K562 (cell line): ENCODE measurements at regions not wholly inside any gene's neighbourhood (a gene's known extent, or its start where the extent isn't known, plus 50 kb on each side); places are given as distances from the start of the nearest gene placed in this dataset.

Source experiments
- ARHGAP35 ChIP-seq: fragments of 450-650 bp; IDR thresholded peaks from 2 replicates; pipeline ENCODE4 v1.6.1; 2018; ENCODE audit not compliant: partially characterized antibody
- C11orf30 ChIP-seq: fragments of 450-650 bp; IDR thresholded peaks from 2 replicates; pipeline ENCODE4 v1.6.1; 2016; ENCODE audit warnings: low read depth, mild to moderate bottlenecking
- ESRRA ChIP-seq: fragments of 450-650 bp; IDR thresholded peaks from 2 replicates; pipeline ENCODE4 v1.6.1; 2014; ENCODE audit warnings: low read depth, mild to moderate bottlenecking, moderate library complexity, borderline replicate concordance
- FOS ChIP-seq: IDR thresholded peaks from 3 replicates; pipeline ENCODE4 v1.6.1; 2011; ENCODE audit not compliant: insufficient read length; ENCODE audit errors: extremely low read depth
- POLR2A ChIP-seq: fragments of 450-650 bp; conservative IDR thresholded peaks from 2 replicates; pipeline ENCODE4 v1.6.1; 2016
- TBL1XR1 ChIP-seq, 2 experiments: IDR thresholded peaks; 2 replicates each; pipeline ENCODE4 v1.6.1; 2012; ENCODE audit warnings: improper control_type of control experiment in 2 of 2, low read length in 2 of 2, mild to moderate bottlenecking in 1 of 2
- TCF7 ChIP-seq: sonication (generic); IDR thresholded peaks from 2 replicates; pipeline ENCODE4 v1.6.1; 2016; ENCODE audit warnings: antibody characterized with exemption, borderline replicate concordance
- ZFP30 ChIP-seq: fragments of 250-450 bp; sonication (Bioruptor Pico); IDR thresholded peaks from 2 replicates; pipeline ENCODE4 v1.8.0; 2022; ENCODE audit warnings: moderate library complexity, mild to moderate bottlenecking, inconsistent platforms, borderline replicate concordance
- ZNF12 ChIP-seq: sonication (generic); formaldehyde crosslinking; IDR thresholded peaks from 2 replicates; pipeline ENCODE4 v1.4.0; 2020; ENCODE audit warnings: mild to moderate bottlenecking, missing genetic modification reagents
- TF ChIP-seq, protein P1 (sequence below), 2 experiments: fragments of 450-650 bp in 1 of 2; sonication (generic) in 1 of 2; formaldehyde crosslinking in 1 of 2; IDR thresholded peaks in 1 of 2; conservative IDR thresholded peaks in 1 of 2; 2 replicates each; pipeline versions ENCODE4 v1.6.1 to v1.8.1; 2016 to 2023; ENCODE audit warnings: mild to moderate bottlenecking in 2 of 2, moderate library complexity in 2 of 2, inconsistent platforms in 1 of 2, missing genetic modification reagents in 1 of 2
- TF ChIP-seq, protein P2 (sequence below), 3 experiments: IDR thresholded peaks in 2 of 3; conservative IDR thresholded peaks in 1 of 3; 2 replicates each; pipeline ENCODE4 v1.5.1; 2011 to 2012; ENCODE audit warnings: low read length in 3 of 3, mild to moderate bottlenecking in 3 of 3, control low read depth in 2 of 3, improper control_type of control experiment in 1 of 3, inconsistent platforms in 1 of 3, low read depth in 1 of 3, mixed read lengths in 1 of 3, moderate library complexity in 1 of 3; ENCODE audit not compliant: insufficient read depth in 2 of 3
- TF ChIP-seq, protein P3 (sequence below): fragments of 450-650 bp; formaldehyde crosslinking; conservative IDR thresholded peaks from 2 replicates; pipeline ENCODE4 v1.4.0; 2022; ENCODE audit warnings: mild to moderate bottlenecking, missing genetic modification characterization
- TF ChIP-seq, protein P4 (sequence below), 2 experiments: fragments of 450-650 bp in 1 of 2; IDR thresholded peaks; 2 replicates each; pipeline ENCODE4 v1.6.1; 2011 to 2017; ENCODE audit warnings: low read depth in 2 of 2, antibody characterized with exemption in 1 of 2, borderline replicate concordance in 1 of 2, low read length in 1 of 2, mild to moderate bottlenecking in 1 of 2, mixed read lengths in 1 of 2; ENCODE audit not compliant: control insufficient read depth in 1 of 2

DNA sequence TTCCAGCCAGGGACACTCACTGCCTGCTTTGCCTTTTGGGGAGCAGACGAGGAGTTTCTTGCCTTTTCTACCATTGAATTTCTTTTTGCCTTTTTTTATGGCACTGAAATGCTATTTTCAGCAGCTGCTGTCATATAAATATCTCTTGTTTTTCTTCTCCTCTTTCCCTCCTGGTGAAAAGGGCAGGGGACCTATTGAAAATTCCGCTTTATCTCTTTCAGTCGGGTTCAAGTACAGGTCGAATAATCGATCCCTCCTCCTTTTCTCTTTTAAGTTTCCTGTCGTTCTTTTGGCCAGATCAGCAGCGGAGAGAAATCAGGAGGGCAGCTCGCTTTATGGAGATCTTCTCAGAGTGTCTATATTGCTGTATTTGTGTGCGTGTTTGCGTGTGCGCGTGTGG is 67.4 kb upstream of the CASZ1 start:
- no peak for TF ChIP-seq ARHGAP35
- TF ChIP-seq TCF7, result no peak
- TF ChIP-seq, protein P1, sequence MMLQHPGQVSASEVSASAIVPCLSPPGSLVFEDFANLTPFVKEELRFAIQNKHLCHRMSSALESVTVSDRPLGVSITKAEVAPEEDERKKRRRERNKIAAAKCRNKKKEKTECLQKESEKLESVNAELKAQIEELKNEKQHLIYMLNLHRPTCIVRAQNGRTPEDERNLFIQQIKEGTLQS (IDR thresholded peaks at IDR 0.05), result no peak
- TF ChIP-seq, protein P1 (CRISPR knock-in tag; conservative IDR thresholded peaks at IDR 0.05), result no peak
- TF ChIP-seq, protein P2, sequence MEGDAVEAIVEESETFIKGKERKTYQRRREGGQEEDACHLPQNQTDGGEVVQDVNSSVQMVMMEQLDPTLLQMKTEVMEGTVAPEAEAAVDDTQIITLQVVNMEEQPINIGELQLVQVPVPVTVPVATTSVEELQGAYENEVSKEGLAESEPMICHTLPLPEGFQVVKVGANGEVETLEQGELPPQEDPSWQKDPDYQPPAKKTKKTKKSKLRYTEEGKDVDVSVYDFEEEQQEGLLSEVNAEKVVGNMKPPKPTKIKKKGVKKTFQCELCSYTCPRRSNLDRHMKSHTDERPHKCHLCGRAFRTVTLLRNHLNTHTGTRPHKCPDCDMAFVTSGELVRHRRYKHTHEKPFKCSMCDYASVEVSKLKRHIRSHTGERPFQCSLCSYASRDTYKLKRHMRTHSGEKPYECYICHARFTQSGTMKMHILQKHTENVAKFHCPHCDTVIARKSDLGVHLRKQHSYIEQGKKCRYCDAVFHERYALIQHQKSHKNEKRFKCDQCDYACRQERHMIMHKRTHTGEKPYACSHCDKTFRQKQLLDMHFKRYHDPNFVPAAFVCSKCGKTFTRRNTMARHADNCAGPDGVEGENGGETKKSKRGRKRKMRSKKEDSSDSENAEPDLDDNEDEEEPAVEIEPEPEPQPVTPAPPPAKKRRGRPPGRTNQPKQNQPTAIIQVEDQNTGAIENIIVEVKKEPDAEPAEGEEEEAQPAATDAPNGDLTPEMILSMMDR (IDR thresholded peaks at IDR 0.05 in 2 of 3, conservative IDR thresholded peaks at IDR 0.05 in 1 of 3; ENCODE audit: insufficient read depth in 2 of 3, low read depth in 1 of 3, low read length in 3 of 3), result no peak
- TF ChIP-seq POLR2A, result no peak
- TF ChIP-seq FOS, result no peak
- TF ChIP-seq, protein P3, sequence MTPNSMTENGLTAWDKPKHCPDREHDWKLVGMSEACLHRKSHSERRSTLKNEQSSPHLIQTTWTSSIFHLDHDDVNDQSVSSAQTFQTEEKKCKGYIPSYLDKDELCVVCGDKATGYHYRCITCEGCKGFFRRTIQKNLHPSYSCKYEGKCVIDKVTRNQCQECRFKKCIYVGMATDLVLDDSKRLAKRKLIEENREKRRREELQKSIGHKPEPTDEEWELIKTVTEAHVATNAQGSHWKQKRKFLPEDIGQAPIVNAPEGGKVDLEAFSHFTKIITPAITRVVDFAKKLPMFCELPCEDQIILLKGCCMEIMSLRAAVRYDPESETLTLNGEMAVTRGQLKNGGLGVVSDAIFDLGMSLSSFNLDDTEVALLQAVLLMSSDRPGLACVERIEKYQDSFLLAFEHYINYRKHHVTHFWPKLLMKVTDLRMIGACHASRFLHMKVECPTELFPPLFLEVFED (CRISPR knock-in tag), result no peak
- TF ChIP-seq C11orf30, result no peak
- TF ChIP-seq, protein P4, sequence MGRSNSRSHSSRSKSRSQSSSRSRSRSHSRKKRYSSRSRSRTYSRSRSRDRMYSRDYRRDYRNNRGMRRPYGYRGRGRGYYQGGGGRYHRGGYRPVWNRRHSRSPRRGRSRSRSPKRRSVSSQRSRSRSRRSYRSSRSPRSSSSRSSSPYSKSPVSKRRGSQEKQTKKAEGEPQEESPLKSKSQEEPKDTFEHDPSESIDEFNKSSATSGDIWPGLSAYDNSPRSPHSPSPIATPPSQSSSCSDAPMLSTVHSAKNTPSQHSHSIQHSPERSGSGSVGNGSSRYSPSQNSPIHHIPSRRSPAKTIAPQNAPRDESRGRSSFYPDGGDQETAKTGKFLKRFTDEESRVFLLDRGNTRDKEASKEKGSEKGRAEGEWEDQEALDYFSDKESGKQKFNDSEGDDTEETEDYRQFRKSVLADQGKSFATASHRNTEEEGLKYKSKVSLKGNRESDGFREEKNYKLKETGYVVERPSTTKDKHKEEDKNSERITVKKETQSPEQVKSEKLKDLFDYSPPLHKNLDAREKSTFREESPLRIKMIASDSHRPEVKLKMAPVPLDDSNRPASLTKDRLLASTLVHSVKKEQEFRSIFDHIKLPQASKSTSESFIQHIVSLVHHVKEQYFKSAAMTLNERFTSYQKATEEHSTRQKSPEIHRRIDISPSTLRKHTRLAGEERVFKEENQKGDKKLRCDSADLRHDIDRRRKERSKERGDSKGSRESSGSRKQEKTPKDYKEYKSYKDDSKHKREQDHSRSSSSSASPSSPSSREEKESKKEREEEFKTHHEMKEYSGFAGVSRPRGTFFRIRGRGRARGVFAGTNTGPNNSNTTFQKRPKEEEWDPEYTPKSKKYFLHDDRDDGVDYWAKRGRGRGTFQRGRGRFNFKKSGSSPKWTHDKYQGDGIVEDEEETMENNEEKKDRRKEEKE (IDR thresholded peaks at IDR 0.05; ENCODE audit: borderline replicate concordance in 1 of 2, control insufficient read depth in 1 of 2, low read depth in 2 of 2, low read length in 1 of 2), result no peak
- TF ChIP-seq ZFP30 (CRISPR knock-in tag), result no peak
- TF ChIP-seq TBL1XR1 (IDR thresholded peaks at IDR 0.05; ENCODE audit: low read length in 2 of 2), result no peak
- TF ChIP-seq ZNF12, result no peak
- TF ChIP-seq ESRRA, result no peak
